Mucosa of descending colon (tissue), 3 donors: ENCODE measurements at regions not wholly inside any gene's neighbourhood (a gene's known extent, or its start where the extent isn't known, plus 50 kb on each side); places are given as distances from the start of the nearest gene placed in this dataset.

Experiments
- ATAC-seq: fragments of 200-7000 bp; cut with Tn5 transposase; one replicate; pipeline ENCODE4 v1.9.1; 2020; ENCODE audit warnings: mild to moderate bottlenecking, moderate library complexity
- DNase-seq, 3 donors: peaks; one replicate each; pipeline ENCODE4 v3.0.0-alpha.2; 2020
- H3K36me3 ChIP-seq: fragments of 200-600 bp; one replicate; pipeline ENCODE4 v1.8.0; 2021; ENCODE audit warnings: low read depth, mild to moderate bottlenecking
- H3K4me1 ChIP-seq: fragments of 200-600 bp; one replicate; pipeline ENCODE4 v1.8.0; 2021; ENCODE audit warnings: low read depth, mild to moderate bottlenecking
- H3K4me3 ChIP-seq: fragments of 200-600 bp; one replicate; pipeline ENCODE4 v1.8.0; 2021; ENCODE audit warnings: mild to moderate bottlenecking
- H3K9me3 ChIP-seq: fragments of 200-600 bp; one replicate; pipeline ENCODE4 v1.8.0; 2021; ENCODE audit warnings: mild to moderate bottlenecking
- intact Hi-C, 2 donors: fragments of 100-400 bp; cut with DNase I in 1 of 2; cut with micrococcal nuclease in 1 of 2; formaldehyde crosslinking; loops; one replicate each; pipeline versions ENCODE4 v1.11.0 to v1.11.1; 2022; cut with DNase I, micrococcal nuclease
- TF ChIP-seq, protein P1 (sequence below): fragments of 200-600 bp; IDR thresholded peaks from one replicate; pipeline ENCODE4 v1.8.0; 2022; ENCODE audit warnings: antibody characterized with exemption, mild to moderate bottlenecking
- donor health status: DM: no; HTN: no; CAD: no; lungs with moderate emphysema.
- donor health status: DM: no; HTN: no; CAD: no.
- donor health status: DM: no; HTN: yes; CAD: no.

DNA sequence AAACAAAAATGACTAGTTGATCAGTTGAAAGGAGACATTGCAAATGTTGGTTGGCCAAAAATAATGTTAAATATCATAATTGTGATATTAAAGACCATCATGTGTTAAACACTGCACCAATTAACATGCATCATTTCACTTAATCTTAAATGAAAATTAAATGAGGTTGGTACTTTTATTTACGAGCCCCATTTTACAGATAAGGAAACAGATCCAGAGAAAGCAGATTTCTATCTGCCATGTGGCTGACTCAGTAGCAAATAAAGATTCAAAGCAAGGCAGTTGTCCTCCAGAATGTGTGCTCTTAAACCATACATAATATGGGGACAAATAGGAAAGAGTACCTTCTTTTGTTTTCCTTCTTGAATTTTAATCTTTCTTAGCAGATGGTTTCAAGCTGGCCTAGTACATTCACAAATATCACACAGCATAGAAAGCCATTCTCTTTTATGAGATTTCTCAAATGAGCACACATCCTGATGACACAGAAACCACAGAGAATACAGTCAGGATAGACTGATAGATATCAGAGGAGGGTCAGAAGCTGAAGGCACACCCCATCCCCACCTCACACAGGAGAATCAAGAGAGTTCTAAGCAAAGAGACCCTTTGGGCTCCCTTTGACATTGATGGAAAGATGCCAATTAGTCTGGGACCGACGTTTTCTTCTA is 647.9 kb upstream of the CAMK1G start:
- H3K9me3 ChIP-seq, result no peaks in the 10 kb centered on the region
- no peaks in the 10 kb centered on the region for H3K4me1 ChIP-seq
- intact Hi-C loops, result no loop called here
- TF ChIP-seq, protein P1, sequence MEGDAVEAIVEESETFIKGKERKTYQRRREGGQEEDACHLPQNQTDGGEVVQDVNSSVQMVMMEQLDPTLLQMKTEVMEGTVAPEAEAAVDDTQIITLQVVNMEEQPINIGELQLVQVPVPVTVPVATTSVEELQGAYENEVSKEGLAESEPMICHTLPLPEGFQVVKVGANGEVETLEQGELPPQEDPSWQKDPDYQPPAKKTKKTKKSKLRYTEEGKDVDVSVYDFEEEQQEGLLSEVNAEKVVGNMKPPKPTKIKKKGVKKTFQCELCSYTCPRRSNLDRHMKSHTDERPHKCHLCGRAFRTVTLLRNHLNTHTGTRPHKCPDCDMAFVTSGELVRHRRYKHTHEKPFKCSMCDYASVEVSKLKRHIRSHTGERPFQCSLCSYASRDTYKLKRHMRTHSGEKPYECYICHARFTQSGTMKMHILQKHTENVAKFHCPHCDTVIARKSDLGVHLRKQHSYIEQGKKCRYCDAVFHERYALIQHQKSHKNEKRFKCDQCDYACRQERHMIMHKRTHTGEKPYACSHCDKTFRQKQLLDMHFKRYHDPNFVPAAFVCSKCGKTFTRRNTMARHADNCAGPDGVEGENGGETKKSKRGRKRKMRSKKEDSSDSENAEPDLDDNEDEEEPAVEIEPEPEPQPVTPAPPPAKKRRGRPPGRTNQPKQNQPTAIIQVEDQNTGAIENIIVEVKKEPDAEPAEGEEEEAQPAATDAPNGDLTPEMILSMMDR, result no peak
- DNase-seq, result no peak
- no peak for ATAC-seq
- no peak overlapping the region for H3K4me3 ChIP-seq
- no peaks in the 10 kb centered on the region for H3K36me3 ChIP-seq

DNA sequence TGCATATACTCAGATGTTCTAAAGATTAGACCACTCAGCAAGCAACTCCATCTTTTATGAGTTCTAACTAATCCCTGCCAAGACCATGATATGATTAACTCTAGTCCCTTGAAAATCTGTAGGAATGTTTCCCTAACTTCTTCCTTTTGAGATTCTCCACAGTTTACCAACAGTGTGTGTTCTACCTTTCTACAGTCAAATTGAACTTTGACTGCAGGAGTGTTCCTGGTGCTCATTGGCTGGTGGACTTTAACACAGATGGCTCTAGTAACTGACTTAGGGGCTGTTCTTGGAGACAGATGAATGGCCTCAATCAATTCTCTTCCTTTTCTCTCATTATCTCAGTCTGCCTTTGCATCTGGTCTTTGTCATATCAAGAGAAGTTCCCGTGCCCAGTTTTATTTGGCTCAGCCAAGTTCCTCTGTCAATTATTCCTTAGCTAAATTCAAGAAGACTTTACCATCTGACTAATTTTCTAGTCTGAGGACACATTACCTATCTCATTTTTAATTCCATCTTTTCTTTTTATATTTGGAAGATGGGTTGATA is 643.9 kb upstream of the CAMK1G start:
- no peak for DNase-seq

DNA sequence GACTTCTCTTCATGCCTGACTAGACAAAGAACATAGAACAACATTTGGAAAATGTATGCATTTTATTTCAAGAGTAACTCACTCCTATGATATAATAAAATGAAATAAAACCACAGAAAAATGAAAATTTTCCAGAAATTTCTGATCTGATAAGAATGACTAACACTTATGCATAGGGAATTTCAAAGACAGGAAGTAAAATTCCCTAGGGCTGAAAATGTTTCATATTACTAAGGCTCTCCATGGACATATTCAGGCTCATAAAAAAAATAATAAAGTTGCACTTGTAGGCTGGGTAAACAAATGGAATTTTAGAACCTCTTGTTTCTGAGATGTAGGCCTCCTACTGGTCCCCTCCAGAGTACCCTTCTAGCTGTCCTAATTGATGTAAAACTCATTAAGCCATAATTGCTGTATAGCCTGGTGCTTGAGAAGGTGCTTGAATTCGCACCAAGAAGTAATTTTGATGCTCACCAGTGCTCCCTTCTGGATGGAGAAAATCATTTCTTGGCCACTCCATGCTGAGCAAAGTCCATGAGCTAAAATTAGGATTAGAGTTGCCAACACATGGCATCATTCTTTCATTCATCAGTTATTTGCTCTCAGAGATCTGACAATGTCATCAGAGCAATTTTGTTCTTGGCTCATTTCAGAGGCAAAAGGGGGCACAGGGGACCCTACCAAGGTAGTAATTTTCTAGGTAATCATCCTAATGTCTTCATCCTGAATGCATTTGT is 641.0 kb upstream of the CAMK1G start:
- TF ChIP-seq, protein P1, result no peak

More for the DNA sequence above, 643.9 kb upstream of the CAMK1G start:
- Histone ChIP-seq H3K9me3 (no peaks in the 10 kb centered on the region), H3K4me3 (no peak overlapping the region), H3K4me1 (no peaks in the 10 kb centered on the region), H3K36me3 (no peaks in the 10 kb centered on the region)
- ATAC-seq, result no peak
- TF ChIP-seq, protein P1, result no peak
- intact Hi-C loops, result no loop called here

DNA sequence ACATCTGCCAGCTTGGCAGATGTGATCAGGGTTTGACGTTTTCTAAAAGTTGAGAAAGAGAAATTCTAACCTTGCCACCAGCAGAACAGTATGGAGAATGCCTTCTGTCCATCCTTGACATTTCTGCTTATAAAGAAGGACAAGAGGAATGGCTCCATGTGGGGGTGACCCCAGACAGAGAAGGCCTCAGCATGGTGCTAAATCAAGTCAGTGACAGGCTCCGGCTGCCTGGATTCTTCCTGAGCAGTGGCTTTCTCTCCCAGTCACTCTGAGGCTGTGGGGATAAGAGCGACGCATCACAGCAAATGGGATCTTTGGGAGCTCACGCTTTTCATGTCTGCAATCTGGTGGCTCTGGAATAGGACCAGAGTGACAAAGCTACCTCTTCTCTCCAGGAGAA is 640.2 kb upstream of the CAMK1G start:
- no peak for ATAC-seq
- no peak overlapping the region for H3K4me3 ChIP-seq
- no peaks in the 10 kb centered on the region for H3K36me3 ChIP-seq
- no peaks in the 10 kb centered on the region for H3K9me3 ChIP-seq
- intact Hi-C loops, result no loop called here
- no peaks in the 10 kb centered on the region for H3K4me1 ChIP-seq
- TF ChIP-seq, protein P1, result no peak
- no peak for DNase-seq

More for the DNA sequence above, 641.0 kb upstream of the CAMK1G start:
- no peak for ATAC-seq
- Histone ChIP-seq H3K36me3 (no peaks in the 10 kb centered on the region), H3K4me1 (no peaks in the 10 kb centered on the region), H3K4me3 (no peak overlapping the region), H3K9me3 (no peaks in the 10 kb centered on the region)
- no peak for DNase-seq
- intact Hi-C loops, result no loop called here

DNA sequence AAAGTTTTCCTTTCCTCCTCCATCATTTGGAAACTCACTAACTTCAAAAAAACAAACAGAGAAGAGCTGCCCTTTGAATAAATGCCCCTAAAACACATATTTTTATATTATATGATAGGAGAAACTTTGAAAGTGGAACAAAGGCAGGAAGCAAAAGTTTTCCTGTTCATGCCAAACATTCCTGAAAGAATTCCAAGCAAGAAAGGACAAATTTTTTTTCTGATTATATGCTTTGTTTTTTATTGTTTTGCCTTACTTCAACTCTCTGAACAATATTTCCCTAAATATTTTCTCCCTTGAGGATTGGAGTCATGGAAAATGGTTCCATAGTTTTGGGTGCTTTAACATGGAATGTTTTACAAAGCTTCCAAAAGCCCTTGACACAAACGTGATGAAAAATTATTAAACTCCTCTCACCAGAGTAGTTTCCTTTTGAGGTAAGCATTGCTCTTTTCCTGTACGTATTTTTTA is 638.5 kb upstream of the CAMK1G start:
- intact Hi-C loops, result no loop called here
- Histone ChIP-seq H3K4me1 (no peaks in the 10 kb centered on the region), H3K36me3 (no peaks in the 10 kb centered on the region), H3K9me3 (no peaks in the 10 kb centered on the region), H3K4me3 (no peak overlapping the region)
- ATAC-seq, result no peak
- TF ChIP-seq, protein P1, result no peak
- no peak for DNase-seq
